Tibial nerve (tissue), 4 donors: ENCODE measurements at regions not wholly inside any gene's neighbourhood (a gene's known extent, or its start where the extent isn't known, plus 50 kb on each side); places are given as distances from the start of the nearest gene placed in this dataset.

ENCODE experiments used
- EP300 ChIP-seq, 2 donors: sonication (generic); formaldehyde crosslinking; IDR thresholded peaks; one replicate each; pipeline ENCODE4 v1.6.1; 2017; ENCODE audit warnings: antibody characterized with exemption in 2 of 2, mild to moderate bottlenecking in 1 of 2
- TF ChIP-seq, protein P1 (sequence below), 5 experiments: fragments of 200-600 bp in 3 of 5; fragments of 450-650 bp in 2 of 5; sonication (generic) in 3 of 5; IDR thresholded peaks; one replicate each; pipeline ENCODE4 v1.5.1; 2016 to 2019; ENCODE audit warnings: antibody characterized with exemption in 5 of 5, mild to moderate bottlenecking in 3 of 5, moderate library complexity in 2 of 5

DNA sequence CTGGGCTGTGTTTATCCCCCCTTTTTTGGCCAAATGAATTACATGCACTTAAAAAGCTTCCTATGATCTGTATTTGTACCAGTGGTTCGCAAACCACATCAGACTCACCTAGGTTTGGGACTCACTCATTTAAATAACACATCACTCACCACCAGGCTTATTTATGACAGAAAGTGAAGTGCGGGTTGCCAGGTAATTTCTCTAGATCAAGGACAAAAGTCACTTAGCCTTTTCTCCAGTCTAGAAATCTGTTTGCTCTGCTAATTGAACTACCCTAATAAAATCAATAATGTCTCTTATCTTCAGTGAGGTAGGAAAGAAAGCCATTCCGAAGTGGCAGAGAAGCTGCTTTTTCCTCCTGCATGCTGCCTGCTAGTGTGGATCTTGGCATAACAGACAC, 88.1 kb upstream of the SLC8A1 start:
- TF ChIP-seq, protein P1, sequence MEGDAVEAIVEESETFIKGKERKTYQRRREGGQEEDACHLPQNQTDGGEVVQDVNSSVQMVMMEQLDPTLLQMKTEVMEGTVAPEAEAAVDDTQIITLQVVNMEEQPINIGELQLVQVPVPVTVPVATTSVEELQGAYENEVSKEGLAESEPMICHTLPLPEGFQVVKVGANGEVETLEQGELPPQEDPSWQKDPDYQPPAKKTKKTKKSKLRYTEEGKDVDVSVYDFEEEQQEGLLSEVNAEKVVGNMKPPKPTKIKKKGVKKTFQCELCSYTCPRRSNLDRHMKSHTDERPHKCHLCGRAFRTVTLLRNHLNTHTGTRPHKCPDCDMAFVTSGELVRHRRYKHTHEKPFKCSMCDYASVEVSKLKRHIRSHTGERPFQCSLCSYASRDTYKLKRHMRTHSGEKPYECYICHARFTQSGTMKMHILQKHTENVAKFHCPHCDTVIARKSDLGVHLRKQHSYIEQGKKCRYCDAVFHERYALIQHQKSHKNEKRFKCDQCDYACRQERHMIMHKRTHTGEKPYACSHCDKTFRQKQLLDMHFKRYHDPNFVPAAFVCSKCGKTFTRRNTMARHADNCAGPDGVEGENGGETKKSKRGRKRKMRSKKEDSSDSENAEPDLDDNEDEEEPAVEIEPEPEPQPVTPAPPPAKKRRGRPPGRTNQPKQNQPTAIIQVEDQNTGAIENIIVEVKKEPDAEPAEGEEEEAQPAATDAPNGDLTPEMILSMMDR (IDR thresholded peaks at IDR 0.05), result no peak
- TF ChIP-seq EP300 (IDR thresholded peaks at IDR 0.05), result no peak
